Coronary artery (tissue), 2 donors: ENCODE measurements at regions not wholly inside any gene's neighbourhood (a gene's known extent, or its start where the extent isn't known, plus 50 kb on each side); places are given as distances from the start of the nearest gene placed in this dataset.

ENCODE experiments used
- DNase-seq: peaks from one replicate; pipeline ENCODE4 v3.0.0-alpha.2; 2017; ENCODE audit warnings: low spot score
- H3K27ac ChIP-seq, 2 donors: fragments of 200-600 bp; sonication (generic); one replicate each; pipeline ENCODE4 v1.5.1; 2016 to 2019
- H3K4me3 ChIP-seq: fragments of 200-600 bp; sonication (generic); 2 replicates; pipeline ENCODE4 v1.5.1; 2016; ENCODE audit warnings: mild to moderate bottlenecking, moderate library complexity
- CTCF ChIP-seq: fragments of 200-600 bp; sonication (generic); IDR thresholded peaks from one replicate; pipeline ENCODE4 v1.5.1; 2019; ENCODE audit warnings: antibody characterized with exemption

- no peak overlapping the region for H3K27ac ChIP-seq
- no peak for TF ChIP-seq CTCF
- no peak overlapping the region for H3K4me3 ChIP-seq
- DNase-seq, result no peak
Observed at GRCh38 chr1:220979371-220979770, 100.1 kb downstream of the HLX start.

GRCh38 chr1:220982686-220983085 is 103.4 kb downstream of the HLX start:
- Histone ChIP-seq H3K27ac (no peak overlapping the region), H3K4me3 (no peak overlapping the region)
- DNase-seq, result no peak
- no peak for TF ChIP-seq CTCF

GRCh38 chr1:220983877-220984635 is 104.8 kb downstream of the HLX start:
- no peak for TF ChIP-seq CTCF
- Histone ChIP-seq H3K27ac (no peak overlapping the region), H3K4me3 (no peak overlapping the region)
- no peak for DNase-seq

- no peak overlapping the region for H3K4me3 ChIP-seq
- no peak overlapping the region for H3K27ac ChIP-seq
- DNase-seq, result no peak
- no peak for TF ChIP-seq CTCF
Observed at GRCh38 chr1:220990427-220991339, 111.4 kb downstream of the HLX start.

- no peak overlapping the region for H3K4me3 ChIP-seq
- DNase-seq, result no peak
- TF ChIP-seq CTCF, result no peak
- no peak overlapping the region for H3K27ac ChIP-seq
Observed at GRCh38 chr1:220991506-220991905, 112.3 kb downstream of the HLX start.

GRCh38 chr1:220991959-220992704 is 112.9 kb downstream of the HLX start:
- DNase-seq, result no peak
- H3K27ac ChIP-seq, result peak overlapping the region in 1 of 2 donors; percentile 48
- TF ChIP-seq CTCF, result no peak
- peak overlapping the region; percentile 59 for H3K4me3 ChIP-seq
